H1 (cell line): ENCODE measurements at regions not wholly inside any gene's neighbourhood (a gene's known extent, or its start where the extent isn't known, plus 50 kb on each side); places are given as distances from the start of the nearest gene placed in this dataset.

Source experiments
- BCL11A ChIP-seq, 2 experiments: IDR thresholded peaks; one replicate each; pipeline ENCODE4 v1.6.1; 2011; ENCODE audit warnings: low read depth in 2 of 2, low read length in 2 of 2, mild to moderate bottlenecking in 2 of 2
- CTBP2 ChIP-seq: IDR thresholded peaks from 2 replicates; pipeline ENCODE4 v1.7.0; 2011; ENCODE audit warnings: borderline replicate concordance, mild to moderate bottlenecking, moderate library complexity, mixed read lengths, low read length; ENCODE audit not compliant: insufficient read depth, insufficient read length
- CTCF ChIP-seq, 3 experiments: IDR thresholded peaks; 1 replicate in 2 of 3; 2 replicates in 1 of 3; pipeline versions ENCODE4 v1.5.1 to v1.6.1; 2011; ENCODE audit warnings: low read length in 3 of 3, mild to moderate bottlenecking in 3 of 3, inconsistent platforms in 2 of 3, low read depth in 1 of 3, moderate library complexity in 1 of 3; ENCODE audit not compliant: insufficient read depth in 1 of 3; ENCODE audit errors: control extremely low read depth in 1 of 3
- FOSL1 ChIP-seq: IDR thresholded peaks from 2 replicates; pipeline ENCODE4 v1.6.1; 2011; ENCODE audit warnings: mild to moderate bottlenecking, low read depth, low read length, moderate library complexity; ENCODE audit not compliant: insufficient read depth

DNA sequence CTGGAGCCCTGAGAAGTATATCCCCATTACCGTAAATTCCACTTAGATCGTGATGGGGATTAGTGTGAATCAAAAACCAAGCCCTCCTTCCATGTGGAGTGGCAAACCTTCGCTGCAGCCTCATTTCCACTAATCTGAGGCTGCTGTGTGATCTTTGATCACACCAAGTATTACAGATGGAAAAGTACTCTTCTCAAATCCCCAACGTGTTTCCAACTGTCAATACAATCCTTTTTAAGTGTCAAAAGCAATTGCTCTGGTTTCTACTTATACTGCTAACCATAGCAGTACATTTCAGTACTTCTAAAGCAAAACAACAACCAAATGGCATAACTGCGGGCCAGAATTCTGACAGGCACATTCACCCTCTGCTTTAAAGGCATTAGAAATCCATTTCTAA, 307.7 kb upstream of the ADAMTS16 start (continued):
- TF ChIP-seq CTCF (IDR thresholded peaks at IDR 0.05; ENCODE audit: control extremely low read depth in 1 of 3, insufficient read depth in 1 of 3, low read depth in 1 of 3, low read length in 3 of 3) (no peak), FOSL1 (no peak), CTBP2 (no peak), BCL11A (IDR thresholded peaks at IDR 0.05; ENCODE audit: low read depth in 2 of 2, low read length in 2 of 2) (no peak)
